ENCODE measurements at regions not wholly inside any gene's neighbourhood (a gene's known extent, or its start where the extent isn't known, plus 50 kb on each side); places are given as distances from the start of the nearest gene placed in this dataset.

DNA sequence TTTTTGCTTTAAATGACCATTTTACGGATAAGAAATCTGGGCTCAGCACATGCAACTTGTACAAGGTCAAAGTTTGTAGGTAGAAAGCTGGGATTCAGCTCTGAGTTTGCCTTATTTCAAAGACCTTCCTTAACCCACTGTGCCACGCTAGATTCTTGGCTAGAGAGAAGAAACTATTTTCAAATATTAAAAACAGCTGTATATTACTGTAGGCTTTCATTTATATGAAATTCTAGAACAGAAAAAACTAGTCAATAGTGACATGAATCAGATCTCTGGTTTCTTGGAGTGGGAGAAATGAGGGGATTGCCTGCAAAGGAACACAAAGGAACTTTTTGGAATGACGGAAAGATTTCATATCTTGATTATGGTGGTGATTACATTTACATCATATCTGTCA, 53.0 kb upstream of the C1GALT1 start:
- TF ChIP-seq POLR2A (IDR thresholded peaks at IDR 0.05) = no peak
- TF ChIP-seq, protein P1, sequence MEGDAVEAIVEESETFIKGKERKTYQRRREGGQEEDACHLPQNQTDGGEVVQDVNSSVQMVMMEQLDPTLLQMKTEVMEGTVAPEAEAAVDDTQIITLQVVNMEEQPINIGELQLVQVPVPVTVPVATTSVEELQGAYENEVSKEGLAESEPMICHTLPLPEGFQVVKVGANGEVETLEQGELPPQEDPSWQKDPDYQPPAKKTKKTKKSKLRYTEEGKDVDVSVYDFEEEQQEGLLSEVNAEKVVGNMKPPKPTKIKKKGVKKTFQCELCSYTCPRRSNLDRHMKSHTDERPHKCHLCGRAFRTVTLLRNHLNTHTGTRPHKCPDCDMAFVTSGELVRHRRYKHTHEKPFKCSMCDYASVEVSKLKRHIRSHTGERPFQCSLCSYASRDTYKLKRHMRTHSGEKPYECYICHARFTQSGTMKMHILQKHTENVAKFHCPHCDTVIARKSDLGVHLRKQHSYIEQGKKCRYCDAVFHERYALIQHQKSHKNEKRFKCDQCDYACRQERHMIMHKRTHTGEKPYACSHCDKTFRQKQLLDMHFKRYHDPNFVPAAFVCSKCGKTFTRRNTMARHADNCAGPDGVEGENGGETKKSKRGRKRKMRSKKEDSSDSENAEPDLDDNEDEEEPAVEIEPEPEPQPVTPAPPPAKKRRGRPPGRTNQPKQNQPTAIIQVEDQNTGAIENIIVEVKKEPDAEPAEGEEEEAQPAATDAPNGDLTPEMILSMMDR (IDR thresholded peaks at IDR 0.05 in 8 of 11, conservative IDR thresholded peaks at IDR 0.05 in 3 of 11) = no peak
